K562 (cell line): ENCODE measurements at regions not wholly inside any gene's neighbourhood (a gene's known extent, or its start where the extent isn't known, plus 50 kb on each side); places are given as distances from the start of the nearest gene placed in this dataset.

Experiments used
- ATAC-seq: fragments of 200-7000 bp; cut with Tn5 transposase; 3 replicates; pipeline ENCODE4 v1.9.1; 2020; ENCODE audit warnings: moderate library complexity
- BruUV-seq: library from RNA; stranded (reverse); fragments of 400-500 nt; replicated peaks from 2 replicates; lab custom pipeline; 2021; lab: Mats Ljungman, UMichigan
- CTCF ChIA-PET: fragments of 300-600 bp; formaldehyde crosslinking; extraction: SDS; loops from one replicate; lab custom pipeline; 2021; ENCODE audit warnings: low intra/inter-chr PET ratio; lab: Yijun Ruan, JAX
- POLR2A ChIA-PET: fragments of 300-600, 350-650 bp; sonication (Branson Sonifier 250); formaldehyde crosslinking; extraction: SDS; loops from one replicate; lab custom pipeline; 2021; ENCODE audit warnings: antibody characterized with exemption, inconsistent platforms; lab: Yijun Ruan, JAX
- DNase-seq, 4 experiments: peaks; one replicate each; pipeline versions ENCODE4 v3.0.0 to v3.0.0-alpha.2; 2011 to 2018; ENCODE audit warnings: low spot score in 3 of 4, mixed read lengths in 3 of 4; ENCODE audit errors: extremely low read depth in 1 of 4
- FAIRE-seq: peaks from 2 replicates; lab custom pipeline; 2011; peaks lifted over from hg19 to GRCh38; lab: Jason Lieb, UNC
- H2AFZ ChIP-seq: 2 replicates; pipeline ENCODE4 v1.6.0; 2011; ENCODE audit warnings: low read depth, low read length, control low read depth, inconsistent platforms
- H3K27ac ChIP-seq: fragments of 200-600 bp; 3 replicates; pipeline ENCODE4 v1.8.0; 2011; ENCODE audit warnings: low read depth, mild to moderate bottlenecking, control low read depth, inconsistent platforms, low read length, moderate library complexity, mixed read lengths; ENCODE audit errors: extremely low read depth
- H3K27me3 ChIP-seq, 2 experiments: fragments of 300-600 bp in 1 of 2; 2 replicates in 1 of 2; 3 replicates in 1 of 2; pipeline versions ENCODE4 v1.6.0 to v1.8.0; 2011; ENCODE audit warnings: inconsistent platforms in 2 of 2, low read length in 2 of 2, mild to moderate bottlenecking in 1 of 2, mixed read lengths in 1 of 2, moderate library complexity in 1 of 2; ENCODE audit not compliant: control insufficient read depth in 2 of 2, insufficient read depth in 2 of 2
- H3K36me3 ChIP-seq: fragments of 300-600 bp; 3 replicates; pipeline ENCODE4 v1.8.0; 2011; ENCODE audit warnings: mild to moderate bottlenecking, low read length, inconsistent platforms; ENCODE audit not compliant: control insufficient read depth, insufficient read depth
- H3K4me1 ChIP-seq, 2 experiments: fragments of 200-600 bp in 1 of 2; replicated peaks in 1 of 2; 2 replicates in 1 of 2; 3 replicates in 1 of 2; pipeline versions ENCODE4 v1.5.1 to v1.8.0; 2011; ENCODE audit warnings: inconsistent platforms in 2 of 2, low read length in 2 of 2, mild to moderate bottlenecking in 1 of 2, mixed read lengths in 1 of 2, moderate library complexity in 1 of 2; ENCODE audit not compliant: control insufficient read depth in 2 of 2, insufficient read depth in 2 of 2
- H3K4me2 ChIP-seq: 2 replicates; pipeline ENCODE4 v1.6.1; 2011; ENCODE audit warnings: low read length, control low read depth, inconsistent platforms, mixed read lengths; ENCODE audit not compliant: insufficient read depth
- H3K4me3 ChIP-seq: fragments of 200-600 bp; sonication (generic), shearing (Covaris generic); 2 replicates; pipeline ENCODE4 v1.5.1; 2016; ENCODE audit warnings: control low read depth, inconsistent platforms
- H3K79me2 ChIP-seq: fragments of 200-600 bp; 3 replicates; pipeline ENCODE4 v1.8.0; 2011; ENCODE audit warnings: low read length, inconsistent platforms; ENCODE audit not compliant: control insufficient read depth, insufficient read depth
- H3K9ac ChIP-seq, 2 experiments: 2 replicates each; pipeline versions ENCODE4 v1.6.0 to v1.6.1; 2011; ENCODE audit warnings: low read depth in 2 of 2, low read length in 2 of 2, control low read depth in 1 of 2, inconsistent platforms in 1 of 2, mild to moderate bottlenecking in 1 of 2, mixed read lengths in 1 of 2; ENCODE audit not compliant: insufficient read depth in 1 of 2
- H3K9me1 ChIP-seq: one replicate; pipeline ENCODE4 v1.6.0; 2011; ENCODE audit warnings: inconsistent platforms, mild to moderate bottlenecking, low read length, moderate library complexity; ENCODE audit not compliant: control insufficient read depth, insufficient read depth
- H3K9me3 ChIP-seq: replicated peaks from 2 replicates; pipeline ENCODE4 v1.5.1; 2011; ENCODE audit warnings: low read depth, low read length, inconsistent platforms; ENCODE audit not compliant: control insufficient read depth, insufficient read depth
- H4K20me1 ChIP-seq: replicated peaks from 2 replicates; pipeline ENCODE4 v1.6.1; 2011; ENCODE audit warnings: low read length, inconsistent platforms, mixed read lengths; ENCODE audit not compliant: control insufficient read depth, insufficient read depth
- EP300 ChIP-seq: IDR thresholded peaks from 2 replicates; pipeline ENCODE4 v1.6.1; 2012; ENCODE audit warnings: low read length, improper control_type of control experiment
- ETV5 ChIP-seq: sonication (generic); formaldehyde crosslinking; IDR thresholded peaks from 2 replicates; pipeline ENCODE4 v1.4.0; 2020; ENCODE audit warnings: low read depth, mild to moderate bottlenecking, missing genetic modification reagents
- FUS ChIP-seq: fragments of 200-400 bp; formaldehyde crosslinking; optimal IDR thresholded peaks from 2 replicates; pipeline ENCODE3; 2017; ENCODE audit warnings: low read depth, low read length
- GABPB1 ChIP-seq: sonication (generic); formaldehyde crosslinking; IDR thresholded peaks from 2 replicates; pipeline ENCODE4 v1.8.0; 2022; ENCODE audit warnings: mild to moderate bottlenecking, missing genetic modification reagents
- TAF15 ChIP-seq: fragments of 200-400 bp; formaldehyde crosslinking; IDR thresholded peaks from 2 replicates; pipeline ENCODE4 v1.6.1; 2017; ENCODE audit warnings: mild to moderate bottlenecking, low read depth, low read length, moderate library complexity
- ZNF274 ChIP-seq: IDR thresholded peaks from 2 replicates; pipeline ENCODE4 v1.6.1; 2011; ENCODE audit warnings: low read depth, mild to moderate bottlenecking, low read length, moderate library complexity, borderline replicate concordance
- ZSCAN32 ChIP-seq: fragments of 450-650 bp; formaldehyde crosslinking; IDR thresholded peaks from 2 replicates; pipeline ENCODE4 v1.4.0; 2020; ENCODE audit warnings: mild to moderate bottlenecking, moderate library complexity
- WGBS: fragments of 100-300 bp; shearing (Covaris generic); methylation state at CpG from one replicate; pipeline ENCODE4 v1.1.6; 2016; ENCODE audit warnings: low coverage, mixed read lengths; ENCODE audit not compliant: insufficient coverage; ENCODE audit errors: missing lambda C conversion rate; 5-methylcytosine and 5-hydroxymethylcytosine counted together
- in situ Hi-C: fragments of 300-500 bp; cut with MboI; formaldehyde crosslinking; loops from 4 replicates; pipeline ENCODE4 v1.15.0; 2018; ENCODE audit warnings: inconsistent platforms, mixed read lengths
- intact Hi-C: fragments of 100-400 bp; cut with micrococcal nuclease; formaldehyde crosslinking; loops from 2 replicates; pipeline ENCODE4 v1.14.2; 2022
- TF ChIP-seq, protein P1 (sequence below): IDR thresholded peaks from 2 replicates; pipeline ENCODE4 v1.6.1; 2011; ENCODE audit warnings: borderline replicate concordance, low read depth, mild to moderate bottlenecking, moderate library complexity, low read length; ENCODE audit not compliant: insufficient read depth, poor library complexity, severe bottlenecking
- TF ChIP-seq, protein P2 (sequence below), 3 experiments: IDR thresholded peaks in 2 of 3; conservative IDR thresholded peaks in 1 of 3; 2 replicates each; pipeline ENCODE4 v1.5.1; 2011 to 2012; ENCODE audit warnings: low read length in 3 of 3, mild to moderate bottlenecking in 3 of 3, control low read depth in 2 of 3, improper control_type of control experiment in 1 of 3, inconsistent platforms in 1 of 3, low read depth in 1 of 3, mixed read lengths in 1 of 3, moderate library complexity in 1 of 3; ENCODE audit not compliant: insufficient read depth in 2 of 3

DNA sequence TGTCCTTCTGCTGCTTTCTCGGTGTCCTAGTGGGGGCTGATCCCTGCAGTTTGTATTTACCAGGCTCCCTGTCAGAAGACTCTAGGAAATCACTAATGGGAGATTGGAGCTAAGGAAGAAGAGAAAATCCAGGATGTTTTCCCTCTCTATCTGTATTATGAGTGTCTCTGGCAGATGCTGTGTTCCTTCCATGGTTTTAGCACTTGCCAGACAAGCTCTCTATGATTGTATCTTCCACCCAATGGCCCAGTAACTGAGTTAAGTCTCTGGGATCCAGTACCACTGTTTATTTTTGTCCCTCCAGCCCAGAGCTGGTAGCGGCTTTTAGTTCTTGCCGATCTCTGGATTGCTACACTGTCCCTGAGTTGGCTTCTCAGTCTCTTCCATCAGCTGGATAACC lies 494.8 kb upstream of the SLC39A10 start:
- Histone ChIP-seq H3K36me3 (no peaks in the 10 kb centered on the region), H4K20me1 (no peaks in the 10 kb centered on the region), H3K27me3 (no peaks in the 10 kb centered on the region), H2AFZ (no peak overlapping the region), H3K27ac (no peak overlapping the region), H3K9me3 (no peaks in the 10 kb centered on the region), H3K79me2 (no peaks in the 10 kb centered on the region), H3K4me2 (no peak overlapping the region), H3K9ac (no peak overlapping the region)
- intact Hi-C loops = no loop called here
- POLR2A ChIA-PET = no interaction called here
- TF ChIP-seq FUS (no peak), ZSCAN32 (CRISPR knock-in tag) (no peak), GABPB1 (CRISPR knock-in tag) (no peak), ZNF274 (no peak), ETV5 (CRISPR knock-in tag) (no peak), EP300 (no peak), TAF15 (no peak)
- TF ChIP-seq, protein P1, sequence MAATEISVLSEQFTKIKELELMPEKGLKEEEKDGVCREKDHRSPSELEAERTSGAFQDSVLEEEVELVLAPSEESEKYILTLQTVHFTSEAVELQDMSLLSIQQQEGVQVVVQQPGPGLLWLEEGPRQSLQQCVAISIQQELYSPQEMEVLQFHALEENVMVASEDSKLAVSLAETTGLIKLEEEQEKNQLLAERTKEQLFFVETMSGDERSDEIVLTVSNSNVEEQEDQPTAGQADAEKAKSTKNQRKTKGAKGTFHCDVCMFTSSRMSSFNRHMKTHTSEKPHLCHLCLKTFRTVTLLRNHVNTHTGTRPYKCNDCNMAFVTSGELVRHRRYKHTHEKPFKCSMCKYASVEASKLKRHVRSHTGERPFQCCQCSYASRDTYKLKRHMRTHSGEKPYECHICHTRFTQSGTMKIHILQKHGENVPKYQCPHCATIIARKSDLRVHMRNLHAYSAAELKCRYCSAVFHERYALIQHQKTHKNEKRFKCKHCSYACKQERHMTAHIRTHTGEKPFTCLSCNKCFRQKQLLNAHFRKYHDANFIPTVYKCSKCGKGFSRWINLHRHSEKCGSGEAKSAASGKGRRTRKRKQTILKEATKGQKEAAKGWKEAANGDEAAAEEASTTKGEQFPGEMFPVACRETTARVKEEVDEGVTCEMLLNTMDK = no peak
- TF ChIP-seq, protein P2, sequence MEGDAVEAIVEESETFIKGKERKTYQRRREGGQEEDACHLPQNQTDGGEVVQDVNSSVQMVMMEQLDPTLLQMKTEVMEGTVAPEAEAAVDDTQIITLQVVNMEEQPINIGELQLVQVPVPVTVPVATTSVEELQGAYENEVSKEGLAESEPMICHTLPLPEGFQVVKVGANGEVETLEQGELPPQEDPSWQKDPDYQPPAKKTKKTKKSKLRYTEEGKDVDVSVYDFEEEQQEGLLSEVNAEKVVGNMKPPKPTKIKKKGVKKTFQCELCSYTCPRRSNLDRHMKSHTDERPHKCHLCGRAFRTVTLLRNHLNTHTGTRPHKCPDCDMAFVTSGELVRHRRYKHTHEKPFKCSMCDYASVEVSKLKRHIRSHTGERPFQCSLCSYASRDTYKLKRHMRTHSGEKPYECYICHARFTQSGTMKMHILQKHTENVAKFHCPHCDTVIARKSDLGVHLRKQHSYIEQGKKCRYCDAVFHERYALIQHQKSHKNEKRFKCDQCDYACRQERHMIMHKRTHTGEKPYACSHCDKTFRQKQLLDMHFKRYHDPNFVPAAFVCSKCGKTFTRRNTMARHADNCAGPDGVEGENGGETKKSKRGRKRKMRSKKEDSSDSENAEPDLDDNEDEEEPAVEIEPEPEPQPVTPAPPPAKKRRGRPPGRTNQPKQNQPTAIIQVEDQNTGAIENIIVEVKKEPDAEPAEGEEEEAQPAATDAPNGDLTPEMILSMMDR (IDR thresholded peaks at IDR 0.05 in 2 of 3, conservative IDR thresholded peaks at IDR 0.05 in 1 of 3; ENCODE audit: insufficient read depth in 2 of 3, low read depth in 1 of 3, low read length in 3 of 3) = no peak
- TF ChIP-seq, all 486 proteins: peak for 0
- DNase-seq = no peak
- no peak for FAIRE-seq
- ATAC-seq = no peak
- no peaks in the 10 kb centered on the region for H3K9me1 ChIP-seq
- no peak overlapping the region for H3K4me3 ChIP-seq
- 3% methylated on average over 3 of the region's 3 CpGs for WGBS
- CTCF ChIA-PET = no interaction called here
- no TSS peak for BruUV-seq
- H3K4me1 ChIP-seq = no peaks in the 10 kb centered on the region
- in situ Hi-C loops = no loop called here
